Progenitor cell of endocrine pancreas (in vitro differentiated cells): ENCODE measurements at regions not wholly inside any gene's neighbourhood (a gene's known extent, or its start where the extent isn't known, plus 50 kb on each side); places are given as distances from the start of the nearest gene placed in this dataset.

Experiments used
- DNase-seq: peaks from one replicate; pipeline ENCODE4 v3.0.0; 2021; ENCODE audit warnings: low spot score; ENCODE audit not compliant: unreplicated experiment
- H3K27ac Mint-ChIP-seq: 2 replicates; pipeline ENCODE4 v1.8.0; 2021; ENCODE audit warnings: mild to moderate bottlenecking, moderate library complexity, mixed read lengths
- H3K27me3 Mint-ChIP-seq: 2 replicates; pipeline ENCODE4 v1.8.0; 2021; ENCODE audit warnings: mixed read lengths
- H3K36me3 Mint-ChIP-seq: 2 replicates; pipeline ENCODE4 v1.8.0; 2022; ENCODE audit warnings: mixed read lengths; ENCODE audit not compliant: insufficient read depth
- H3K4me1 Mint-ChIP-seq: 2 replicates; pipeline ENCODE4 v1.8.0; 2021; ENCODE audit warnings: low read depth, mixed read lengths
- H3K4me3 Mint-ChIP-seq: 2 replicates; pipeline ENCODE4 v1.8.0; 2021; ENCODE audit warnings: low read depth, mild to moderate bottlenecking, moderate library complexity, mixed read lengths
- H3K9me3 Mint-ChIP-seq: 2 replicates; pipeline ENCODE4 v1.8.0; 2021; ENCODE audit warnings: low read depth, mixed read lengths
- CTCF ChIP-seq: fragments of 200-600 bp; sonication (generic); IDR thresholded peaks from one replicate; pipeline ENCODE4 v1.5.0; 2021; ENCODE audit warnings: antibody characterized with exemption, mild to moderate bottlenecking; ENCODE audit not compliant: unreplicated experiment

GRCh38 chr2:58967736-58968135, 726.6 kb upstream of the FANCL start:
- Mint-ChIP-seq H3K4me3 (no peak overlapping the region), H3K4me1 (no peaks in the 10 kb centered on the region), H3K27ac (no peak overlapping the region), H3K27me3 (no peaks in the 10 kb centered on the region), H3K36me3 (no peaks in the 10 kb centered on the region), H3K9me3 (no peaks in the 10 kb centered on the region)
- DNase-seq = no peak
- TF ChIP-seq CTCF = no peak

- H3K4me3 Mint-ChIP-seq = no peak overlapping the region
Measured at GRCh38 chr2:58965602-58966001, 724.5 kb upstream of the FANCL start.

DNA sequence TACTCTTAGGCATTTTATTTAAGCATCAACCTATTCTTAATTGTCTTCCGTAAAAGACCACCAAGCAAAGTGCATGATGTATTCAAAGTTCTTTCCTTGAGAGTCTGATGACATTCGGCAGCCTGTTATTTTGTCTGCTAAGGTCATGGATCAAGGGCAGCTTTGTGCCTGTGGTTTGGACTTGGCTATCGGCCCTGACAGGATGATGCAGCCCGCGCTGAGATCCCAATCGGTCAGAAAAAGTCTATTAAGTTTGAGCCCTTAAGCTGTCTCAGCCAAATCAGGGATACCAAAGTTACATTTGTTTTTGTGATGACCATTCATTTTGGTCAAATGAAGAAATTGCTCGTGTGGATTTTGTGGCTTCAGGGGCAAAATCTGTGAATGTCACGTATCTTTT, 718.9 kb upstream of the FANCL start:
- Mint-ChIP-seq H3K4me1 (peaks cover 9% of the 10 kb centered on the region), H3K27ac (no peak overlapping the region), H3K27me3 (no peaks in the 10 kb centered on the region), H3K9me3 (no peaks in the 10 kb centered on the region), H3K4me3 (no peak overlapping the region), H3K36me3 (no peaks in the 10 kb centered on the region)
- DNase-seq = no peak
- no peak for TF ChIP-seq CTCF

More at GRCh38 chr2:58965602-58966001, 724.5 kb upstream of the FANCL start:
- Mint-ChIP-seq H3K27ac (no peak overlapping the region), H3K4me1 (no peaks in the 10 kb centered on the region), H3K36me3 (no peaks in the 10 kb centered on the region), H3K9me3 (no peaks in the 10 kb centered on the region), H3K27me3 (no peaks in the 10 kb centered on the region)
- DNase-seq = no peak
- no peak for TF ChIP-seq CTCF

GRCh38 chr2:58957188-58957840, 716.2 kb upstream of the FANCL start:
- Mint-ChIP-seq H3K27me3 (no peaks in the 10 kb centered on the region), H3K36me3 (no peaks in the 10 kb centered on the region), H3K9me3 (no peaks in the 10 kb centered on the region), H3K27ac (no peak overlapping the region), H3K4me3 (no peak overlapping the region), H3K4me1 (peaks cover 20% of the 10 kb centered on the region)
- no peak for DNase-seq
- no peak for TF ChIP-seq CTCF

GRCh38 chr2:58954880-58955385, 713.8 kb upstream of the FANCL start:
- H3K27ac Mint-ChIP-seq = no peak overlapping the region
- no peak overlapping the region for H3K4me3 Mint-ChIP-seq
- no peaks in the 10 kb centered on the region for H3K36me3 Mint-ChIP-seq
- DNase-seq = no peak
- no peaks in the 10 kb centered on the region for H3K9me3 Mint-ChIP-seq
- peaks cover 22% of the 10 kb centered on the region for H3K4me1 Mint-ChIP-seq
- no peaks in the 10 kb centered on the region for H3K27me3 Mint-ChIP-seq
- no peak for TF ChIP-seq CTCF
